ENCODE measurements at regions not wholly inside any gene's neighbourhood (a gene's known extent, or its start where the extent isn't known, plus 50 kb on each side); places are given as distances from the start of the nearest gene placed in this dataset.

- Histone ChIP-seq H3K4me2 (replicated peaks; ENCODE audit: low read depth, low read length, poor library complexity, severe bottlenecking) (no peak overlapping the region), H4K20me1 (ENCODE audit: control insufficient read depth, insufficient read depth, low read length, poor library complexity, severe bottlenecking) (no peaks in the 10 kb centered on the region), H2AFZ (ENCODE audit: insufficient read depth, low read depth, low read length, poor library complexity, severe bottlenecking) (no peak overlapping the region), H3K9me3 (ENCODE audit: control extremely low read depth in 1 of 3, control insufficient read depth in 2 of 3, insufficient read depth in 1 of 3, low read length in 2 of 3) (no peaks in the 10 kb centered on the region), H3K9ac (ENCODE audit: low read length) (no peak overlapping the region), H3K4me1 (ENCODE audit: control insufficient read depth in 2 of 2, insufficient read depth in 2 of 2, low read length in 2 of 2) (peaks cover 0 to 4% of the 10 kb centered on the region in 2 donors), H3K4me3 (ENCODE audit: control extremely low read depth in 1 of 5, extremely low read depth in 1 of 5, insufficient read depth in 1 of 5, low read depth in 2 of 5, low read length in 4 of 5) (no peak overlapping the region), H3K36me3 (replicated peaks in 1 of 2; ENCODE audit: control extremely low read depth in 1 of 2, control insufficient read depth in 1 of 2, extremely low read depth in 1 of 2, insufficient read depth in 2 of 2, low read length in 1 of 2) (no peaks in the 10 kb centered on the region), H3K27ac (ENCODE audit: low read length in 2 of 2) (no peak overlapping the region), H3K79me2 (ENCODE audit: control insufficient read depth, insufficient read depth, low read length) (no peaks in the 10 kb centered on the region), H3K27me3 (replicated peaks in 1 of 4; ENCODE audit: control extremely low read depth in 1 of 4, control insufficient read depth in 3 of 4, insufficient read depth in 4 of 4, low read length in 3 of 4) (peaks cover 0 to 4% (median 0%) of the 10 kb centered on the region in 4 experiments)
- H3K27me3 Mint-ChIP-seq = peaks cover 16% of the 10 kb centered on the region
- ATAC-seq (ENCODE audit: low read depth) = no peak
- no peaks in the 10 kb centered on the region for H3K9me3 Mint-ChIP-seq (ENCODE audit: insufficient read depth)
- H3K4me1 Mint-ChIP-seq = peaks cover 4% of the 10 kb centered on the region
- WGBS (ENCODE audit: insufficient coverage) = no CpG with 5 or more reads among the region's 2 CpGs
- CTCF ChIA-PET = no interaction called here
- intact Hi-C loops (cut with micrococcal nuclease) = no loop called here
- no peak for TF ChIP-seq CTCF (IDR thresholded peaks at IDR 0.05)
- no peak for TF ChIP-seq EZH2 (IDR thresholded peaks at IDR 0.05; ENCODE audit: borderline replicate concordance, insufficient read depth, low read depth, low read length, poor library complexity, severe bottlenecking)
- POLR2A ChIA-PET = no interaction called here
- no peak for DNase-seq
- H3K4me3 Mint-ChIP-seq = no peak overlapping the region
- H3K27ac Mint-ChIP-seq = no peak overlapping the region
Measured at GRCh38 chr15:26066896-26067295, 203.8 kb upstream of the ATP10A start.

- no peak overlapping the region for H3K4me3 ChIP-seq (ENCODE audit: control extremely low read depth in 1 of 5, extremely low read depth in 1 of 5, insufficient read depth in 1 of 5, low read depth in 2 of 5, low read length in 4 of 5)
- Mint-ChIP-seq H3K27me3 (peaks cover 12% of the 10 kb centered on the region), H3K9me3 (ENCODE audit: insufficient read depth) (no peaks in the 10 kb centered on the region), H3K27ac (no peak overlapping the region), H3K4me3 (no peak overlapping the region), H3K4me1 (no peaks in the 10 kb centered on the region)
- no peaks in the 10 kb centered on the region for H4K20me1 ChIP-seq (ENCODE audit: control insufficient read depth, insufficient read depth, low read length, poor library complexity, severe bottlenecking)
- no peaks in the 10 kb centered on the region for H3K4me1 ChIP-seq (ENCODE audit: control insufficient read depth in 2 of 2, insufficient read depth in 2 of 2, low read length in 2 of 2)
- peaks cover 0 to 4% (median 0%) of the 10 kb centered on the region in 4 experiments for H3K27me3 ChIP-seq (replicated peaks in 1 of 4; ENCODE audit: control extremely low read depth in 1 of 4, control insufficient read depth in 3 of 4, insufficient read depth in 4 of 4, low read length in 3 of 4)
- TF ChIP-seq CTCF (IDR thresholded peaks at IDR 0.05) = no peak
- no peak for TF ChIP-seq EZH2 (IDR thresholded peaks at IDR 0.05; ENCODE audit: borderline replicate concordance, insufficient read depth, low read depth, low read length, poor library complexity, severe bottlenecking)
- H3K4me2 ChIP-seq (replicated peaks; ENCODE audit: low read depth, low read length, poor library complexity, severe bottlenecking) = no peak overlapping the region
- H3K9ac ChIP-seq (ENCODE audit: low read length) = no peak overlapping the region
- POLR2A ChIA-PET = no interaction called here
- H2AFZ ChIP-seq (ENCODE audit: insufficient read depth, low read depth, low read length, poor library complexity, severe bottlenecking) = no peak overlapping the region
- DNase-seq (no peak), ATAC-seq (ENCODE audit: low read depth) (no peak)
- no CpG with 5 or more reads among the region's 2 CpGs for WGBS (ENCODE audit: insufficient coverage)
- H3K36me3 ChIP-seq (replicated peaks in 1 of 2; ENCODE audit: control extremely low read depth in 1 of 2, control insufficient read depth in 1 of 2, extremely low read depth in 1 of 2, insufficient read depth in 2 of 2, low read length in 1 of 2) = no peaks in the 10 kb centered on the region
- H3K79me2 ChIP-seq (ENCODE audit: control insufficient read depth, insufficient read depth, low read length) = no peaks in the 10 kb centered on the region
- no peaks in the 10 kb centered on the region for H3K9me3 ChIP-seq (ENCODE audit: control extremely low read depth in 1 of 3, control insufficient read depth in 2 of 3, insufficient read depth in 1 of 3, low read length in 2 of 3)
- intact Hi-C loops (cut with micrococcal nuclease) = no loop called here
- H3K27ac ChIP-seq (ENCODE audit: low read length in 2 of 2) = no peak overlapping the region
- CTCF ChIA-PET = no interaction called here
Measured at GRCh38 chr15:26065723-26066122, 202.6 kb upstream of the ATP10A start.
